C4-2B (cell line): ENCODE measurements at regions not wholly inside any gene's neighbourhood (a gene's known extent, or its start where the extent isn't known, plus 50 kb on each side); places are given as distances from the start of the nearest gene placed in this dataset.

ENCODE experiments used
- ZFX ChIP-seq: fragments of 450-650 bp; IDR thresholded peaks from 2 replicates; pipeline ENCODE4 v1.6.1; 2017
- TF ChIP-seq, protein P1 (sequence below): fragments of 450-650 bp; conservative IDR thresholded peaks from 2 replicates; pipeline ENCODE4 v1.5.1; 2017; ENCODE audit warnings: mild to moderate bottlenecking

GRCh38 chr18:27599202-27599829, 414.2 kb upstream of the CHST9 start:
- TF ChIP-seq, protein P1, sequence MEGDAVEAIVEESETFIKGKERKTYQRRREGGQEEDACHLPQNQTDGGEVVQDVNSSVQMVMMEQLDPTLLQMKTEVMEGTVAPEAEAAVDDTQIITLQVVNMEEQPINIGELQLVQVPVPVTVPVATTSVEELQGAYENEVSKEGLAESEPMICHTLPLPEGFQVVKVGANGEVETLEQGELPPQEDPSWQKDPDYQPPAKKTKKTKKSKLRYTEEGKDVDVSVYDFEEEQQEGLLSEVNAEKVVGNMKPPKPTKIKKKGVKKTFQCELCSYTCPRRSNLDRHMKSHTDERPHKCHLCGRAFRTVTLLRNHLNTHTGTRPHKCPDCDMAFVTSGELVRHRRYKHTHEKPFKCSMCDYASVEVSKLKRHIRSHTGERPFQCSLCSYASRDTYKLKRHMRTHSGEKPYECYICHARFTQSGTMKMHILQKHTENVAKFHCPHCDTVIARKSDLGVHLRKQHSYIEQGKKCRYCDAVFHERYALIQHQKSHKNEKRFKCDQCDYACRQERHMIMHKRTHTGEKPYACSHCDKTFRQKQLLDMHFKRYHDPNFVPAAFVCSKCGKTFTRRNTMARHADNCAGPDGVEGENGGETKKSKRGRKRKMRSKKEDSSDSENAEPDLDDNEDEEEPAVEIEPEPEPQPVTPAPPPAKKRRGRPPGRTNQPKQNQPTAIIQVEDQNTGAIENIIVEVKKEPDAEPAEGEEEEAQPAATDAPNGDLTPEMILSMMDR: peak; percentile 89
- TF ChIP-seq ZFX: no peak
